Endothelial cell of umbilical vein (primary cell): ENCODE measurements at regions not wholly inside any gene's neighbourhood (a gene's known extent, or its start where the extent isn't known, plus 50 kb on each side); places are given as distances from the start of the nearest gene placed in this dataset.

Experiments used
- CTCF ChIP-seq, 2 donors: IDR thresholded peaks; 1 replicate in 1 of 2; 2 replicates in 1 of 2; pipeline ENCODE4 v1.5.1; 2011; ENCODE audit warnings: low read length in 2 of 2, mild to moderate bottlenecking in 2 of 2, moderate library complexity in 2 of 2, control low read depth in 1 of 2, inconsistent platforms in 1 of 2, low read depth in 1 of 2; ENCODE audit not compliant: insufficient read depth in 1 of 2; ENCODE audit errors: extremely low read depth in 1 of 2
- EZH2 ChIP-seq: IDR thresholded peaks from 2 replicates; pipeline ENCODE4 v1.6.1; 2012; ENCODE audit warnings: borderline replicate concordance, low read depth, mild to moderate bottlenecking, moderate library complexity, low read length, inconsistent platforms; ENCODE audit not compliant: severe bottlenecking
- GATA2 ChIP-seq: IDR thresholded peaks from 2 replicates; pipeline ENCODE4 v1.7.0; 2011; ENCODE audit warnings: low read depth, mild to moderate bottlenecking, moderate library complexity, mixed read lengths, low read length; ENCODE audit not compliant: insufficient read length, insufficient read depth
- MYC ChIP-seq: IDR thresholded peaks from one replicate; pipeline ENCODE4 v1.6.1; 2011; ENCODE audit warnings: mild to moderate bottlenecking, low read depth, low read length
- POLR2A ChIP-seq: IDR thresholded peaks from 2 replicates; pipeline ENCODE4 v1.6.1; 2012; ENCODE audit warnings: low read depth, mild to moderate bottlenecking, control low read depth, low read length
- POLR2AphosphoS5 ChIP-seq: IDR thresholded peaks from 2 replicates; pipeline ENCODE4 v1.6.1; 2012; ENCODE audit warnings: low read depth, mild to moderate bottlenecking, control low read depth, low read length, moderate library complexity; ENCODE audit not compliant: insufficient read depth

DNA sequence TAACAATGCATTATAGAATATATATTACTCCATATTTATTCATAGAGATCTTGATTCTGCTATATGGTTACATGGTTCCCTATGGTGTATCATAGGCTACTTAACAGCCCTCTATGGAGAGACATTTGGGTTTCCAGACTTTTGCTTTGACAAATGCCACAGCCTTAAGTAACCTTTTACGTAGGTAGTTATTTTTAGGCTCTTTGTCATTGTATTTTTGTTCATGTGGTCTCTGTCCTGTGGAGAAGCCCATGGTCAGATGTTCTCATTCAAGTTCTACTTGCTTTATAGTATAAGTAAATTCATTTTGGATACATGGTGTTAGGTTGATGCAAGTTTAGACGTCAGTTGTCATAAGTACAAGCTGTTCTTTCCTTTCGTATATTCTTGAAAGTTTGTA lies 275.2 kb upstream of the THSD7B start:
- no peak for TF ChIP-seq POLR2A
- TF ChIP-seq CTCF (IDR thresholded peaks at IDR 0.05; ENCODE audit: extremely low read depth in 1 of 2, insufficient read depth in 1 of 2, low read depth in 1 of 2, low read length in 2 of 2), result no peak
- TF ChIP-seq EZH2, result no peak
- no peak for TF ChIP-seq POLR2AphosphoS5
- no peak for TF ChIP-seq GATA2
- TF ChIP-seq MYC, result no peak
